ENCODE measurements at regions not wholly inside any gene's neighbourhood (a gene's known extent, or its start where the extent isn't known, plus 50 kb on each side); places are given as distances from the start of the nearest gene placed in this dataset.

DNA sequence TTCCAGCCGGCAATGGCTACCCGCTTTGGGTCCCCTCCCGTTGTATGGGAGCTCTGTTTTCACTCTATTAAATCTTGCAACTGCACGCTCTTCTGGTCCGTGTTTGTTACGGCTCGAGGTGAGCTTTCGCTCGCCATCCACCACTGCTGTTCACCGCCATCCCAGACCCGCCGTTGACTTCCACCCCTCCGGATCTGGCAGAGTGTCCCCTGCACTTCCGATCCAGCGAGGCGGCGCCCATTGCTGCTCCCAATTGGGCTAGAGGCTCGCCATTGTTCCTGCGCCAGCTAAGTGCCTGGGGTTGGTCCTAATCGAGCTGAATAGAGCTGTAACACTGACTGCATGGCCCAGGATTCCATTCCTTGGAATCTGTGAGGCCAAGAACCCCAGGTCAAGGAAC, 359.9 kb downstream of the CTTN start:
- TF ChIP-seq CTCF (IDR thresholded peaks at IDR 0.05), result no peak
- TF ChIP-seq EZH2phosphoT487 (IDR thresholded peaks at IDR 0.05), result no peak
- TF ChIP-seq EZH2 (IDR thresholded peaks at IDR 0.05), result no peak

All from neural progenitor cell (in vitro differentiated cells).